ENCODE measurements at regions not wholly inside any gene's neighbourhood (a gene's known extent, or its start where the extent isn't known, plus 50 kb on each side); places are given as distances from the start of the nearest gene placed in this dataset.

DNA sequence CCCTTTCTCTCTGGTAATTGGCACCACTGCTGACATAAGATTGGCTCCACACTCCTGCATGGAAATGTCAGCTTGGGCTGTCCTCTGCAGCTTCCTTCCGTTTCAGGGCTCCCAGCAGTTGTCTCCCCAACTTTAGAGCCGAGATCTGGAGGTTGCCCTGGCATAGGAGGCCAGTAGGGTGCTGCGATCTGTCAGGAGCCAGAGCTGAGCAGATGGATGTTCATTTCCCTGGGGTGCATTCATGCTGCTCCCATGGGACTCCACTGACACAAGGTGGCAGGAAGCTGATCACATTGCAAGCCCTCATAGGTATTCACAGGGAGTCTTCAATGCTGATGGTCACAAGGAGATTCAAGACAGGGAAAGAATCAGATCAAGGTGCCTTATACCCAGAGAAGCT is 116.6 kb upstream of the RAI2 start:
- H3K9me3 Mint-ChIP-seq, result peaks cover 74 to 79% of the 10 kb centered on the region in 2 experiments
- no peaks in the 10 kb centered on the region for H3K4me1 Mint-ChIP-seq
- Histone ChIP-seq H3K14ac (ENCODE audit: insufficient read depth, low read length) (no peak overlapping the region), H3K23me2 (ENCODE audit: insufficient read length, low read depth, low read length, poor library complexity, severe bottlenecking) (no peaks in the 10 kb centered on the region), H3T11ph (ENCODE audit: low read length) (no peak overlapping the region), H3K9me3 (ENCODE audit: control insufficient read depth, low read depth, low read length) (peaks cover 46% of the 10 kb centered on the region), H3K9ac (ENCODE audit: extremely low read depth, insufficient read length, low read length) (no peak overlapping the region), H2BK20ac (ENCODE audit: low read depth, low read length, poor library complexity, severe bottlenecking) (no peak overlapping the region), H4K20me1 (ENCODE audit: control insufficient read depth, insufficient read depth, insufficient read length) (no peaks in the 10 kb centered on the region), H3K4me2 (ENCODE audit: insufficient read depth, insufficient read length, low read length) (no peak overlapping the region), H3K79me2 (ENCODE audit: insufficient read depth, low read length) (no peaks in the 10 kb centered on the region), H4K8ac (replicated peaks; ENCODE audit: insufficient read length, low read depth, low read length) (no peak overlapping the region), H2AK5ac (ENCODE audit: insufficient read length, low read length) (no peak overlapping the region), H2AFZ (ENCODE audit: low read length) (no peak overlapping the region), H3K56ac (ENCODE audit: insufficient read length, low read depth, low read length) (no peak overlapping the region), H2BK120ac (ENCODE audit: low read depth, low read length, poor library complexity, severe bottlenecking) (no peak overlapping the region), H3K4me1 (ENCODE audit: insufficient read depth, low read length) (no peaks in the 10 kb centered on the region), H3K27me3 (ENCODE audit: insufficient read depth, low read length) (no peaks in the 10 kb centered on the region), H4K5ac (ENCODE audit: insufficient read length, low read depth, low read length) (no peak overlapping the region), H2BK5ac (ENCODE audit: insufficient read length, low read length) (no peak overlapping the region), H3K27ac (ENCODE audit: insufficient read length, low read depth, low read length) (no peak overlapping the region), H2BK15ac (ENCODE audit: low read depth, low read length) (no peak overlapping the region), H4K91ac (ENCODE audit: insufficient read length, low read depth, low read length) (no peak overlapping the region), H3K23ac (ENCODE audit: insufficient read length, low read depth, low read length) (no peak overlapping the region), H2BK12ac (ENCODE audit: insufficient read length, low read depth, low read length) (no peak overlapping the region), H3K4ac (ENCODE audit: low read depth, low read length) (no peak overlapping the region), H3K18ac (ENCODE audit: insufficient read length, low read depth, low read length) (no peak overlapping the region), H3K79me1 (ENCODE audit: insufficient read depth, low read depth, low read length, poor library complexity, severe bottlenecking) (no peaks in the 10 kb centered on the region)
- H3K4me3 Mint-ChIP-seq, result no peak overlapping the region
- no CpG with 5 or more reads among the region's 3 CpGs for WGBS (ENCODE audit: extremely low coverage, insufficient read length, low lambda C conversion rate)
- no peak for DNase-seq
- peaks cover 2 to 7% (median 2%) of the 10 kb centered on the region in 3 experiments; a peak in 3 of 7 replicates for H3K36me3 Mint-ChIP-seq (ENCODE audit: insufficient read depth in 1 of 3, low read depth in 3 of 3)
- no peak for TF ChIP-seq CTCF (conservative IDR thresholded peaks at IDR 0.05)
- H3K27ac Mint-ChIP-seq, result no peak overlapping the region
- H3K27me3 Mint-ChIP-seq (ENCODE audit: low read depth), result peaks cover 2% of the 10 kb centered on the region; the same call in 1 of the 2 replicates
